MV-4-11 (cell line): ENCODE measurements at regions not wholly inside any gene's neighbourhood (a gene's known extent, or its start where the extent isn't known, plus 50 kb on each side); places are given as distances from the start of the nearest gene placed in this dataset.
"Not testable (repeated sequence)": the region's sequence is repeated elsewhere in the genome, so short reads cannot be mapped to it uniquely, and the experiment has no call there.

Experiments used
- DNase-seq: peaks from one replicate; lab custom pipeline; 2025; lab: John Stamatoyannopoulos, UW

GRCh38 chr18:9017905-9018227 is 84.6 kb upstream of the NDUFV2 start:
- DNase-seq: peak; percentile 61

- no peak for DNase-seq
Measured at GRCh38 chr18:9019135-9019534, 83.4 kb upstream of the NDUFV2 start.

- no peak for DNase-seq
Measured at GRCh38 chr18:9020221-9020620, 82.3 kb upstream of the NDUFV2 start.

- no peak for DNase-seq
Measured at GRCh38 chr18:9021458-9021857, 81.0 kb upstream of the NDUFV2 start.

- no peak for DNase-seq
Measured at GRCh38 chr18:9022397-9023155, 79.9 kb upstream of the NDUFV2 start.

GRCh38 chr18:9024031-9024646 is 78.4 kb upstream of the NDUFV2 start:
- DNase-seq: not testable (repeated sequence)

GRCh38 chr18:9025091-9025838 is 77.2 kb upstream of the NDUFV2 start:
- DNase-seq: no peak

GRCh38 chr18:9029131-9029530 is 73.4 kb upstream of the NDUFV2 start:
- no peak for DNase-seq

GRCh38 chr18:9032519-9032918 is 70.0 kb upstream of the NDUFV2 start:
- DNase-seq: no peak

GRCh38 chr18:9038277-9038871 is 64.1 kb upstream of the NDUFV2 start:
- DNase-seq: no peak

- DNase-seq: no peak
Measured at GRCh38 chr18:9039441-9040071, 62.9 kb upstream of the NDUFV2 start.

- no peak for DNase-seq
Measured at GRCh38 chr18:9042766-9043481, 59.6 kb upstream of the NDUFV2 start.

- DNase-seq: no peak
Measured at GRCh38 chr18:9043581-9043980, 58.9 kb upstream of the NDUFV2 start.

GRCh38 chr18:9047715-9048114 is 54.8 kb upstream of the NDUFV2 start:
- DNase-seq: no peak

- no peak for DNase-seq
Measured at GRCh38 chr18:9048236-9048635, 54.3 kb upstream of the NDUFV2 start.

GRCh38 chr18:9048808-9049494 is 53.5 kb upstream of the NDUFV2 start:
- DNase-seq: peak; percentile 36

GRCh38 chr18:9049495-9049809 is 53.0 kb upstream of the NDUFV2 start:
- DNase-seq: no peak

GRCh38 chr18:9050628-9051284 is 51.7 kb upstream of the NDUFV2 start:
- not testable (repeated sequence) for DNase-seq
